NCI-H2196 (cell line): ENCODE measurements at regions not wholly inside any gene's neighbourhood (a gene's known extent, or its start where the extent isn't known, plus 50 kb on each side); places are given as distances from the start of the nearest gene placed in this dataset.
"Not testable (repeated sequence)": the region's sequence is repeated elsewhere in the genome, so short reads cannot be mapped to it uniquely, and the experiment has no call there.

ENCODE experiments used
- DNase-seq: peaks from one replicate; lab custom pipeline; 2025; ENCODE audit not compliant: unreplicated experiment; lab: John Stamatoyannopoulos, UW

DNA sequence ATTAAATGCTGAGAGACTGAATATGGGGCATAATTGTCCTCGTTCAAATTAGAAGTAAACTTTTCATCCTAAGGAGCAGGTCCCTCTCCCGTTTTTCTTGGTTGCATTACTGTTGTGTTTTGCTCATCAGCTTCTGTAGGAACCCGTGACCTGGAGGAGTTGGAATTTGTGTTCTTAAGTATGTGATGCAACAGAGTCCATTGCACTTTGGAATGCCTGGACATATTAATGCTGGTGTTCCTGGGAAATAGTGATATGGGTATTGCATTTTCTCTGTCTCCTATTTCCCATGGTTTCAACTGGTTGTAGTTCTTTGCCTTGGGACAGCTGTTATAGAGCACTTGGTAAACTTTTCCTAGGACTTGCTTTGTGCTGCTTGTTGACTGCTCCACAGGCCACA, 417.8 kb upstream of the LCORL start:
- no peak for DNase-seq

- no peak for DNase-seq
Measured at GRCh38 chr4:18435781-18436180, 414.2 kb upstream of the LCORL start.

DNA sequence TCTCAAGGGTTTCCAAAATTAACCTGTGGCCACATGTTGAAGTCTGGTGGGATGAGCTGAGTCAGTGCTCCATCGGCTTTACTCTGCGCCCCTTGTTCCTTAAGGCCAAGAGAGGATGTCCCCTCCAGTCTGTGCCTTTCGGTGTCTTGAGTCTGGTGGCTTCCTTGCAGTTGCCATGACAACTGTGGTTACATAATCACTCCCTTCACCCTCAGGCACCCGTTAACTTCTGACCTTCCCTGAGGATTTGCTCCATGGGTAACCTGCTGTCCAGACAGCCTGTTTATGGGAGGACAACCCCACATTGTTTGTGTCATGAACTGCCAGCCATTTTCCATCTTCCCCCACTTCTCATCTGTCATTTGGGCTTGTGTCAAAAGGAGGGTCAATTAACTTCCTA, 401.1 kb upstream of the LCORL start:
- DNase-seq = no peak

GRCh38 chr4:18421519-18421918, 400.0 kb upstream of the LCORL start:
- no peak for DNase-seq

DNA sequence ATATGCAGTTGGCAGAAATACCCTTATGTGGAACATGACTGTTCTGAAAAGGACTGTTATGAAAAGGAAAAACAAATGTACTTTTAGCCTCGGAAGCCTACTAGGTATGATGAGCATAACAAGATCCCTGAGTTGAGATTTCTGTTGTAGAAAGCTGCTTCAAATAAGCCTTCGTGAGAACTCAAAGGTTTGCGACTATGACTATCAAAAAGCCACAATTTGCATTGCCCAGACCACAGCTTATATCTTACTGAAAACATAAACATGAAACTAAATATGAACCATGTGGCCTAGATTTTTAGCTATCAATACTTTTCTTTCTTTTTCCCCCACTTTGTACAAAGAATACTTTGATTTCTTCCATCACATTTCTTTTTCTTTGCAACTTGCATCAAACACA, 398.2 kb upstream of the LCORL start:
- DNase-seq = no peak

- not testable (repeated sequence) for DNase-seq
Measured at GRCh38 chr4:18418195-18418898, 396.8 kb upstream of the LCORL start.

DNA sequence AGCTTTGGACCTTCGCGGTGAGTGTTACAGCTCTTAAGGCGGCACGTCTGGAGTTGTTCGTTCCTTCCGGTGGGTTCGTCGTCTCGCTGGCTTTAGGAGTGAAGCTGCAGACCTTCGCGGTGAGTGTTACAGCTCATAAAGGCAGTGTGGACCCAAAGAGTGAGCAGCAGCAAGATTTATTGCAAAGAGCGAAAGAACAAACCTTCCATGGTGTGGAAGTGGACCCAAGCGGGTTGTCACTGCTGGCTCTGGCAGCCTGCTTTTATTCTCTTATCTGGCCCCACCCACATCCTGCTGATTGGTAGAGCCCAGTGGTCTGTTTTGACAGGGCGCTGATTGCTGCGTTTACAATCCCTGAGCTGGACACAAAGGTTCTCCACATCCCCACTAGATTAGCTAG, 396.1 kb upstream of the LCORL start:
- DNase-seq = not testable (repeated sequence)

- DNase-seq = no peak
Measured at GRCh38 chr4:18406264-18406663, 384.7 kb upstream of the LCORL start.

DNA sequence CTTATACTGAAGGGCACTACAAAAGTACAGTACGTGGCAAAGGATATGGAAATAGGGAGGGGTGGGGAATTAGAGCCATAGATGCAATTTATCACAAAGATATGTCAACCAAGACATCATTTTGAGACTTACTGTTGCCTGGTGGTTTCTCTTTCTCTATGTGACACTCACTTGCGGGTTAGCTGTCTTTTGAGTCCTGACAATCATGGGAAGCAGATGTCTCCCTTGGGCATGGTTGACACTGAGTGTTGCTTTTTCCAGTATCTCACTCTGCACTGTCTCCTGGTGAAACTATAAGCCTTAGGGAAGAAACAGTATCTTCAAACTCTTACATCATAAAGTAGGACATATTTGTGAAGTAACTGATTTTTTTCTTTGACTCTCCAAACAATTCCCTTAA, 383.5 kb upstream of the LCORL start:
- no peak for DNase-seq

DNA sequence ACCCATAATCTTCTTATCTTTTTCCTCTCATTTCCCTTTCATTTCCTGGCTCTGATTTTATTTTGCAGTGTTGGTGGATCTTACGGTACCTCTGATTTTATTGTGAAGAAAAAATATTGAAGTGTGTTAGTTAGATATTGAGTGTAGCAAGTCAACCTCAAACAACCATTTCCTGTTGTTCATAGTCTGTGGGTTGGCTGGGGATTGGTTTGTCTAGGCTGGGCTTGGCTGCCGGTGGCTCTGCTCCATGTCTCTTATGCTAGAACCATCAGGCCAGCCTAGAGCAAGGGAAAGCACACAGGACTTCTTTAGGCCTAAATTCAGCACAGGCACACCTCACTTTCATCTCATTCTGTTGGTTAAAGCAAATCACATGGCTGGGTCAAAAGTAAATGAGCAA, 383.1 kb upstream of the LCORL start:
- no peak for DNase-seq

DNA sequence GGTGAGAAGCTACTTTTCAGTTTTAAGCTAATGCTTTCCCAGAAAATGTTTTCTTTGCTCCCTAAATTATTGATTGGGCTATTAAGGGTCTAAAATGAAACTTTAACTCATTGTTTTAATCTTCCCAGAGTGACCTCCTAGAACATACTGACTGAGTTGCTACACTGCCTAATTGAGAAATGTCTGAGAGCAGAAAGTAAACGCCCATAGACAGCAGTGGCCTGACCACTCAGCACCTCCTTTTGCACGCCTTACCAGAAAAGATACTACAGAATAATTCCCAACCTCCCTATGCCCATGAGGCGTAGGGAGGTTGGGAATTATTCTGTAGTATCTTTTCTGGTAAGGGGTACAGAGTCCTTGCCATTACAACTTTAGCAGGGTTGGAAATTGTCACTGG, 381.8 kb upstream of the LCORL start:
- no peak for DNase-seq

- DNase-seq = no peak
Measured at GRCh38 chr4:18401868-18402267, 380.3 kb upstream of the LCORL start.

- no peak for DNase-seq
Measured at GRCh38 chr4:18401425-18401824, 379.9 kb upstream of the LCORL start.

DNA sequence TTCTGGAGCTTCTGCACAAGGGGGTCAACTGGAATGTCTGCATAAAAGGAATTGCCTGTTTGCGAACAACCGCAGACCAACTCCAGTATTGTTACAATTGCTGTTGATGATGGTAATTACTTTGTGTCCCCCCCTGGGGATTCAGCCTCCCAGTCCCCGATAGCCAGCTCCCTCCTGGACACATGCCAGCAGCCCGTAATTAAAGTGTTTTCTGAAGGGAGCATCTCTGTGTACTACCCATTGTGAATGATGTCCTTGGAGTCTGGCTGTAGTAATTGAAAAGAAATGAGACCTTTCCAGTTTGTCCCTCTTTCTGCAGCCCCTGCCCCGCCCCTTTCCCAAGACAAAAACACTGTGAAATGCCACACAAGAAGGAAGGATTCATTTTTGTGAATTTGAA, 377.1 kb upstream of the LCORL start:
- no peak for DNase-seq

GRCh38 chr4:18397681-18398390, 376.3 kb upstream of the LCORL start:
- DNase-seq = no peak

DNA sequence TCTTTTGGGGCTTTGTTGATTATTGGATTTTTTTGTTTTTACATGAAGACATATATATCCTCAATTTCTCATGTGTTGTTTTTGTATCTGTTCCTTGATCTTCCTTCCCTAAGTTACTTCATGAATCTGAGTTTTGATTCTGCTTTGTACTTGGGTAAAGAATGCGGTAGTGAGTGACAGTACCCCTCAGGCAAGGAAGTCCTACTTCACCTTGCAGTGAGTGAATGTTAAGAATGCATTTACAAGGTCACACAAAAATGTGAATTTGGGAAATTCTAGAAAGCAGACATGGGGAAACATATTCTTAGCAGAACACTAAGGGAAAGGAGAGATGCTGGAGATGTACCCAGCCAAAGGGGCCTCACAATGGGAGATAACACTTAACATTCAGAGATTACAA, 373.1 kb upstream of the LCORL start:
- DNase-seq = no peak

DNA sequence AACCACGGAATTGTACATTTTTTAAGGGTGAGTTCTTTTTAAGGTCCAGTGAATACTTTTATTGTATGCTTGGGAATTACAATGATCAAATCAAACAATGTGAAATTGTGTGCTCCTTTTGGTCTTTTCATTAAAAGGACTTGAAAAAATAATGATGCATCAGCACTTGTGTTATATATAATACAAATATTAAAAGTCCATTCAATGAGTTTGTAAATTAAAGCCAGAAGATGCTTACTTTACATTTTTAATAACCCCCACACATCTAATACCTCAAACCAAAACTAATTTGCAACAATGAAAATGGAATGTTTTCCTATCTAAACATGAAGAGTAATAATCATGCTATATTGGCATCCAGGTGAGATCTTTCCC, 369.8 kb upstream of the LCORL start:
- no peak for DNase-seq

- DNase-seq = no peak
Measured at GRCh38 chr4:18390655-18391353, 369.2 kb upstream of the LCORL start.

- DNase-seq = no peak
Measured at GRCh38 chr4:18389115-18389514, 367.6 kb upstream of the LCORL start.

- DNase-seq = no peak
Measured at GRCh38 chr4:18388039-18388438, 366.5 kb upstream of the LCORL start.

- no peak for DNase-seq
Measured at GRCh38 chr4:18381186-18381585, 359.6 kb upstream of the LCORL start.

GRCh38 chr4:18369561-18369960, 348.0 kb upstream of the LCORL start:
- DNase-seq = no peak
